ENCODE measurements at regions not wholly inside any gene's neighbourhood (a gene's known extent, or its start where the extent isn't known, plus 50 kb on each side); places are given as distances from the start of the nearest gene placed in this dataset.

GRCh38 chr9:16964228-16964627, 93.8 kb upstream of the BNC2 start:
- no peak for TF ChIP-seq CTCF (conservative IDR thresholded peaks at IDR 0.05 in 1 of 2, IDR thresholded peaks at IDR 0.05 in 1 of 2; ENCODE audit: extremely low read depth in 1 of 2, insufficient read depth in 1 of 2, low read depth in 1 of 2, low read length in 2 of 2)
- no peak for TF ChIP-seq EZH2 (IDR thresholded peaks at IDR 0.05; ENCODE audit: borderline replicate concordance, low read length)
